ENCODE measurements at regions not wholly inside any gene's neighbourhood (a gene's known extent, or its start where the extent isn't known, plus 50 kb on each side); places are given as distances from the start of the nearest gene placed in this dataset.
"Not testable (repeated sequence)": the region's sequence is repeated elsewhere in the genome, so short reads cannot be mapped to it uniquely, and the experiment has no call there.

DNA sequence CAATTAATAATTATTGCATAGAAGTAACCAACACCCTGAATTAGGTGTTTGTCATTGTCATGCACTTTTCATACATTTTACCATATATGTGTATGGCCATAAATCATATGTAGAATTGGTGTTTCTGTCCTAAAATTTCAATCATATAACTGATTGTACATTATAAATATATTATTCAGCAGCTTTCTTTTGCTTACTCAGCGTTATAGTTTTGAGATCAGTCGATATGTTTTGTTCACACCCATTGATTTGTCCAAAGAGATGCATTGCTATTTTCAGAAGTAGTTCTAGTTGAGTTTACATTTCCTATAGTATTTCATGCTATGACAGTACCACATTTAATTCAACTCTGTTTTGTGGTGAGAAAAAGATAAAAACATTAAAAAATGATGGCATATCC lies 50.5 kb upstream of the PARP4 start:
- no peak for DNase-seq (ENCODE audit: low read depth)

DNA sequence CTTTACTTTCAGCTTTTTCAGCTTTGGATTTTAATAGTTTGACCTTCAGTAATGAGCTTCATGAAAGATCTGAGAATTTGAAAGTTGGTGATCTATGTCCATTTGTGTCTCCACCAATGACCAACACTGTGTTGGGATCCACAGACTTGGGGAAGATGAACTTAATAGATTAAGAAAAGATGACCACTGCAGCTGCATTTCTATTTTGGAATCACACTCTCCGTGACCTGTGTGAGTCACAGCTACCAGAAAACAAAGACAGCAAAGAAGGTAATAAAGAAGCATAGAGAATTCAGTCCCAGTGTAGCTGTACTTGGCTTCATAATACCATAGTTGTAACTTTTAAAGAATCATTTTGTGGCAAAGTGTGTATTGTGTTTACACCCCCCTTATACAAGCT lies 51.4 kb upstream of the PARP4 start:
- DNase-seq (ENCODE audit: low read depth) = not testable (repeated sequence)

DNA sequence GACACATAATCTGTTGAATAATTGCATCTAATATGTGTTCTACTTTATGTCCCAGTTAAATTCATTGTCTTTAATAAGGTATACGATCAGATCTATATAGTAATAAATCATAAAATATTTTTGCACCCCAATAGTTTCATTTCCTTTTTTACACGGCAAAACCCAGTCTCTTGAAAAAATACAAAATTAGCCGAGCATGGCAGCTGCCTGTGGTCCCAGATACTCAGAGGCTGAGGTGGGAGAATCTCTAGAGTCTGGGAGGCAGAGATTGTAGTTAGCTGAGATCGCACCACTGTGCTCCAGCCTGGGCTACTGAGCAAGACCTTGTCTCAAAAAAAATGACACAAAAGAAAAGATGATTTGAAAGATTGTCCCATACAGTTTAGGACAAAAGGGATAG lies 52.3 kb upstream of the PARP4 start:
- no peak for DNase-seq (ENCODE audit: low read depth)

- not testable (repeated sequence) for DNase-seq (ENCODE audit: low read depth)
Measured at GRCh38 chr13:24567593-24567992, 55.0 kb upstream of the PARP4 start.

DNA sequence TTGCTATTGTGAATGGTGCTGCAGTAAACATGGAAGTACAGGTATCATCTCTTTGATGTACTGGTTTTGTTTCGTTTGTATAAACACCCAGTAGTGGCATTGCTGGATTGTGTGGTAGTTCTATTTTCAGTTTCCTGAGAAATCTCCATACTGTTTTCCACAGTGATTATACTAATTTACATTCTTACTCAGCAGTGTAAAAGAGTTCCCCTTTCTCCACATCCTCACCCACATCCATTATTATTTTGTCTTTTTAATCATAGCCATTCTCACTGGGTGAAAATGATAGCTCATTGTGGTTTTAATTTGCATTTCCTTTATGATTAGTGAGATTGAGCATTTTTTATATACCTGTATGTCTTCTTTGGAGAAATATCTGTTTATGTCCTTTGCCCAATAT lies 62.3 kb upstream of the PARP4 start:
- DNase-seq (ENCODE audit: low read depth) = no peak

DNA sequence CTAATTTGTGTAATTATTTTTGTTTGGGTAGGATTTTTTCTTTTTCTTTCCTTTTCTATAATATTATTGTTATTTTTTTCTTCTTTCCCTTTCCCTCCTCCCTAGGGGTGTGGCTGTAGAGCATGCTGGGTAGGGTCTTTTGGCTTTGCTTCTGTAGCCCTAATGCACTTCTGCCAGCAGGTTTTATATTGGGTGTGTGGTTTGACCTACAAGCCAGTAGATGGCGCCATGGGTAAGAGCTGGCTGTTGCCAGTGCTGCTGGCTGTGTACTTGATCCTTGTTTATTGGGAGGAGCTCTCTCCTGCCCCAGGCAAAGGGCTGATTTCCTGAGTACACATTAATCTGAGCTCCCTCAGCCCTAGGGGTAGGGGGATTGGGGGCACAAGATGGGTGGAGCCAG lies 67.7 kb upstream of the PARP4 start:
- DNase-seq (ENCODE audit: low read depth) = not testable (repeated sequence)

DNA sequence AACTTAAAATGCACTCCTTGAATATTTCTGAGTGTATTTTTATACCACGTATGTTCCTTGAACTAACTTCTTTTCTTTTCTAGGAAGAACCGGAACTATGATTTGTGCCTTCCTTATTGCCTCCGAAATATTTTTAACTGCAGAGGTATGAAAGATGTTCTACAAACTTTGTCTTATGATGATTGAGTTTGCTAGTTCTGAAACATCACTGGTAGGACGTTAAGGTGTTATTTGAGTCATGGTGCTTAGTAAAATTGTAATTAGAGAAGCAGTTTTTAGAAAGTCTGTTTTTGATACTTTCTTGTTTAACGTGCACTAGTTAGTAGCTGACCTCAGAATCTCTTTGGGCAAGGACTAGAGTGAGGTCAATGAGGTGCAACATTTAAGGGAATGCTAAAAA lies 69.0 kb upstream of the PARP4 start:
- not testable (repeated sequence) for DNase-seq (ENCODE audit: low read depth)

GRCh38 chr13:24591697-24592096 lies 79.1 kb upstream of the PARP4 start:
- DNase-seq (ENCODE audit: low read depth) = not testable (repeated sequence)

DNA sequence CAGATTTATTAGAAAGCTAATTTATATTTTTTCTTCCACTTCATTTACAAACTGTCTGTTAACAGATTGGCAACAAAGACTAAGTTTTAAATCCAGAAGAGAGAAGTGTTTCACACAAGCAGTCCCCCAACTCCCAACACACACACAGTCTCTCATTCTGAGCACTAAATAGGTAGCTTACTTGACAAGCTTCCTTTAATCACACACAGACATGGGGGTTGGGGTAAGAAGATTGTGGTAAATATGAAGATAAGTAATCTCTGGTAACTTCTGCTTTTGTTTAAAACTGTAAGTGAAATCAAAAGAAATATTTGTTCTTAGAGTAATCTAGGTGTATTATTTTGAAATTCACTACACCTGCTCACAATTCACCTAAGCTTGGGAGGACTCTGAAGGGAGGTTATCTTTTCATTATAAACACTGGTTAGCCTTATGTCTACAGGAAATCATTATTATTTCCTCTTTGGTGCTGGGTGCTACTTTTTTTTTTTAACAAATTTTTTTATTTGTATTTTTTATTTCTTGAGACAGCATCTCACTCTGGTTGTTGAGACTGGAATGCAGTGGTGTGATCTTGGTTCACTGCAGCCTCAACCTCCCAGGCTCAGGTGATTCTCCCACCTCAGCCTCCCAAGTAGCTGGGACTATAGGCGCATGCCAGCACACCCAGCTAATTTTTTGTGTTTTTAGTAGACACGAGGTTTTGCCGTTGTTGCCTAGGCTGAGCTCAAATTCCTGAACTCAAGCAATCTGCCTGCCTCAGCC lies 82.1 kb upstream of the ATP12A start:
- not testable (repeated sequence) for DNase-seq (ENCODE audit: low read depth)

DNA sequence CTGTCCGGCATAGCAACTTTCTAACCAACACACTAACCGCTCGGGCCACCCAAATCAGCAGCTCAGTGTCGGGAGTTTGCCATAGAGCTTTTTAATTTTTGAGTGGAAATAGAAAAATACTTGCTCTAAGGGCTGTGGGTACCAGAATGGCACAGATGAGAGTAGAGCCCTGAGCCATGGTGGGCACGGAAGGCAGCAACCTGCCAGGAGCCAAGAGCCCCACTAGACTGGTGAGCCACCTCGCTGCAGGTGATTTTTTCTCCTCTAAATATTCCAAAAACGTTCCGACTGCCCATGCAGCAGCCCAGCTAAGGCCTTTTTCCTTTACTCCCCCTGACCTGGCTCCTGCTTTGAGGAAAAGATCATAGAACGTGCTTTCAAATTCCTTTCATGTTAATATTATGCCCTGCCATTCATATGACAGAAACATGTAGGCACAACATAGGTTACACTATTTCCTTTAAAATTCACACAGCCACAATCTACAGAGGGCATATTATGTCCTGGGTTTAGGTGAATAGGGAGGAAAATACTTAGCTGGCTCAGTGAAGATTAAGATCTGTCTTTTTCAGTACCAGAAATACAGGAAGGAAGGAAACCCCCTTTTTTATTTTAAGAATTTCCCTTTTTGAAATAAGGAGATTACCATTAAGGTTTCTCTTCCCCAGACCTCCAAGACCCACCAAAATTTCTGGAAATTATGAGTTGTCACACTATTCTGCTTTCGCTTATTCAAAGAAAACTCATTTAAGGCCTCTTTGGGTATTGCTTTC lies 81.0 kb upstream of the ATP12A start:
- DNase-seq (ENCODE audit: low read depth) = not testable (repeated sequence)

- DNase-seq (ENCODE audit: low read depth) = no peak
Measured at GRCh38 chr13:24605923-24606372, 74.3 kb upstream of the ATP12A start.

DNA sequence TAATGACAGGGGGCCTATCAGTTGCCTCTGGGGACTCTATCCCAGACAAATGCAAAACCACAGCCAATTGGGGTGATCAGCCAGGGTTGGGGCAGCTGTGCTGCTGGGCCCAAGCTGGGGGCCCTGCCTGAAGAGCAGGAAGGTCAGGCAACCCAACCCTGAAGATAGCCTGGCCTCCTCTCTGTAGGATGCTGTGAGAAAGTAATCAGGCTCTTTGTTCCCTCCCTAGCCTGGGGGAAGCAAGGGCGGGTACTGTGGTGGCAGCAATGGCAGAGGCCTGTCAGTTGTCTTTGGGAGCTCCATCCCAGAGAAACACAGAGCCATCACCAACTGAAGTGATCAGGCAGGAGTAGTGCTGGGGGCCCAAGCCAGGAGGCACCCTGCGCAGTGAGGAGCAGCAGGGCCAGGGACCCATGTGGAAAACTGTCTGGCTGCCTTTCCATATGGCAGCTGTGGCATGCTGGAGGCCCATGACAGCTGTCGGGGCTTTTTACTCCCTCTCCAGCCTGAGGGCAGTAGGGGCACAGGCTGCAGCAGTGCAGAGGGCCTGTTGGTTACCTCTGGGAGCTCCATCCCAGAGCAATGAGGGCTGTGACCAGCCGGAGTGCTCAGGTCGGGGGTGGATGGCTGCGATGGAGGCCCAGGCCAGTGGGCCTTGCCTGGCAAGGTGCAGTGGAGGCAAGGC lies 73.6 kb upstream of the ATP12A start:
- no peak for DNase-seq (ENCODE audit: low read depth)

DNA sequence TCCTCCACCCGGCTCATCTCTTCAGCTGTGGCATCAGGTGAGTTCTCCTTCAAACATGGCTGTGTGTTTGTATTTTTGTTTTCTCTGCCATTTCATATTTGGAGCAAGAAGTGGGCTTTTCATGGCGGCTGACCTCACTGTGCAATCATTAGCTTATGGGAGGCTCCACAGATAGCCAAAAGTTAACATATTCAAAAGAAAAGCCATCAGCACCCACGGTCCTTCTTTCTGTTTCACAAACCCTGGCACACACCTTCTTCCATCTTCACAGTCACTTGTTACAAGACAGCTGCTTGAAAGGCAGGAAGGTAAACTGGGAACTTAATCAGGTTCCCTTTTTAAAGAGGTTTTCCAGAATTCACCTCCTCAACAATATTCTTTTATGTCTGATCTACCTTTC lies 69.3 kb upstream of the ATP12A start:
- no peak for DNase-seq (ENCODE audit: low read depth)

GRCh38 chr13:24612726-24613125 lies 67.5 kb upstream of the ATP12A start:
- no peak for DNase-seq (ENCODE audit: low read depth)

DNA sequence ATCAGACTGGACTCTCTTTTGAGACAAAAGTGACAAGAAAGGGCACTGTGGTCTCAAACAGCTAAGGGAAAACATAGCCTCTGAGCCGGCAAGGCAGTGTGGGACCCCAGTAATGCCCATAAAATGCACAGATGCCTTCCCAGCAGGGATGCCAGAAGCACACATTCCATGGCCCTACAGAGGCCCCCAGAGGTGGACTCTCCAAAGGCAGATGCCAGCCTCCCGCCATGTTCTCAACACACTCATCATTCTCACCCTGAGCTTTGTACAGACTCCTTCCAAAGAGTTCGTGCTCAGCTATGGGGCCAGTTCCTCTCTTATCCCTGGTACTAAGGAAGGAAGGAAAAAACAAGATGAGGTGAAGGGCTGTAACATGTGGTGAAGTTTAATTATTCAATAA lies 67.1 kb upstream of the ATP12A start:
- no peak for DNase-seq (ENCODE audit: low read depth)

- DNase-seq (ENCODE audit: low read depth) = no peak
Measured at GRCh38 chr13:24613755-24614154, 66.5 kb upstream of the ATP12A start.

GRCh38 chr13:24614306-24615080 lies 65.7 kb upstream of the ATP12A start:
- DNase-seq (ENCODE audit: low read depth) = no peak

GRCh38 chr13:24615114-24615513 lies 65.1 kb upstream of the ATP12A start:
- DNase-seq (ENCODE audit: low read depth) = no peak

DNA sequence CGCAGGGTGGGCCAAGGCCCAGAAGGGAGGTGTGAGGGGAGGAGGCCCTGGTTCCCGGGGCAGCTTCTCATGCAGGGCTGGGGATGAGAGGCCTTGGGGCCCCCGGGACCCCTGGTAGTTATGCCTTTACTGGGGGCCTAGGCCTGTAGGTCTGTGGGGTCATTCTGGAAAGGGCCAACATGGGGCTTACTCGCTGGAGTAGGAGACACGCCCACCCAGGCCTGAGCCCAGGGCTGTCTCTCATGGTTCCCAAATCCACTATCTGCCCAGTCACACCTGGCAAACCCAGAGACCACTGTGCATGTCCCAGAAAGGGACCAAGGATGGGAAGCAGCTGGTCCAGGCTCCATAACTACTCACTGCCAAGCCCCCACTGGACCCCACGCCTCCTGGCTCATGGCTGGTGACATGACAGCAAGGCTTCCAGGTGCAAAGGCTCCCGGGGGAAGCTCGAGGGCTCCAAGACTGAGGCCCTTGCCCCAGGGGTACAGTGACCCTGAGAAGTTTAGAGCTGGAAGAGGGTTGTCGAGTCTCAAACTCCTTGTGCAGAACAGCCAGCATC lies 64.2 kb upstream of the ATP12A start:
- DNase-seq (ENCODE audit: low read depth) = no peak

GRCh38 chr13:24616514-24616913 lies 63.7 kb upstream of the ATP12A start:
- no peak for DNase-seq (ENCODE audit: low read depth)

- DNase-seq (ENCODE audit: low read depth) = no peak
Measured at GRCh38 chr13:24617256-24618010, 62.8 kb upstream of the ATP12A start.
